Liver (tissue), 3 donors: ENCODE measurements at regions not wholly inside any gene's neighbourhood (a gene's known extent, or its start where the extent isn't known, plus 50 kb on each side); places are given as distances from the start of the nearest gene placed in this dataset.

Source experiments
- CTCF ChIP-seq: fragments of 150-350 bp; IDR thresholded peaks from 2 replicates; pipeline ENCODE4 v1.5.1; 2017; ENCODE audit warnings: improper control_type of control experiment, low read depth, low read length; ENCODE audit not compliant: missing input control
- RAD21 ChIP-seq, 2 donors: IDR thresholded peaks; 2 replicates each; pipeline ENCODE4 v1.6.1; 2016; ENCODE audit warnings: antibody characterized with exemption in 2 of 2, mild to moderate bottlenecking in 2 of 2
- donor health status: healthy.
- donor health status: healthy.

- TF ChIP-seq CTCF, result no peak
- no peak for TF ChIP-seq RAD21 (IDR thresholded peaks at IDR 0.05)
Measured at GRCh38 chr3:161991901-161992540, 495.4 kb downstream of the OTOL1 start.
